Neural cell (in vitro differentiated cells): ENCODE measurements at regions not wholly inside any gene's neighbourhood (a gene's known extent, or its start where the extent isn't known, plus 50 kb on each side); places are given as distances from the start of the nearest gene placed in this dataset.

Experiments
- EP300 ChIP-seq: fragments of 450-650 bp; conservative IDR thresholded peaks from 2 replicates; pipeline ENCODE4 v1.6.1; 2014; ENCODE audit warnings: antibody characterized with exemption, mild to moderate bottlenecking, moderate library complexity; ENCODE audit not compliant: poor library complexity, severe bottlenecking
- EZH2 ChIP-seq: fragments of 200-600, 300-800 bp; shearing (Covaris generic), sonication (generic); IDR thresholded peaks from 2 replicates; pipeline ENCODE4 v1.6.1; 2014; ENCODE audit warnings: antibody characterized with exemption, low read length, borderline replicate concordance, mild to moderate bottlenecking; ENCODE audit not compliant: insufficient read depth, poor library complexity, severe bottlenecking
- MXI1 ChIP-seq: fragments of 450-650 bp; conservative IDR thresholded peaks from 2 replicates; pipeline ENCODE4 v1.6.1; 2014; ENCODE audit warnings: antibody characterized with exemption, mild to moderate bottlenecking; ENCODE audit not compliant: poor library complexity, severe bottlenecking
- POLR2AphosphoS5 ChIP-seq: IDR thresholded peaks from 2 replicates; pipeline ENCODE4 v1.6.1; 2012
- RAD21 ChIP-seq: fragments of 450-650 bp; conservative IDR thresholded peaks from 2 replicates; pipeline ENCODE4 v1.6.1; 2014; ENCODE audit warnings: antibody characterized with exemption, mild to moderate bottlenecking, moderate library complexity
- SMC3 ChIP-seq: fragments of 450-650 bp; conservative IDR thresholded peaks from 2 replicates; pipeline ENCODE4 v1.6.1; 2014; ENCODE audit warnings: antibody characterized with exemption, mild to moderate bottlenecking, moderate library complexity; ENCODE audit not compliant: poor library complexity
- TAF1 ChIP-seq: IDR thresholded peaks from 2 replicates; pipeline ENCODE4 v1.6.1; 2012; ENCODE audit warnings: low read depth
- TF ChIP-seq, protein P1 (sequence below): fragments of 450-650 bp; IDR thresholded peaks from 2 replicates; pipeline ENCODE4 v1.5.1; 2014; ENCODE audit warnings: antibody characterized with exemption, mild to moderate bottlenecking, moderate library complexity; ENCODE audit not compliant: poor library complexity, severe bottlenecking
- TF ChIP-seq, protein P2 (sequence below): IDR thresholded peaks from 2 replicates; pipeline ENCODE4 v1.6.1; 2012; ENCODE audit warnings: borderline replicate concordance

DNA sequence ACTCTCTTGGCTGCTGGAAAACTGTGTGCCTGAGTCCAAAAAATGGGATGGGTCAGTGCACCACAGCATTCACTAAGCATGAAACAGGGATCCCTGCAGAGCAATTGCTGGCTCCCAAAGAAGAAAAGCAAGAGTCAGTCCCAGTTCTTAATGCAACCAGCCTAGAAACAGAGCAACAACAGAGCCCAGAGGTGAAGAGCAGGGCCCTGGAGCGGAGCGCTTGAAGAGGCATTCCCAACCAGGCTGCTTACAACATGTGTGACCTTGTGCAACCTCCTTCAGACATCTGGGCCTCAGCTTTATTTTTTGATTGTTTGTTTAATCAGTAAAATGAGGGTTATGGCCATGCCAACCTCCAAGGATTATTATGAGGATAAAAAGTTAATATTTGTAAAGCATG lies 543.7 kb upstream of the COBL start:
- no peak for TF ChIP-seq TAF1
- TF ChIP-seq, protein P1, sequence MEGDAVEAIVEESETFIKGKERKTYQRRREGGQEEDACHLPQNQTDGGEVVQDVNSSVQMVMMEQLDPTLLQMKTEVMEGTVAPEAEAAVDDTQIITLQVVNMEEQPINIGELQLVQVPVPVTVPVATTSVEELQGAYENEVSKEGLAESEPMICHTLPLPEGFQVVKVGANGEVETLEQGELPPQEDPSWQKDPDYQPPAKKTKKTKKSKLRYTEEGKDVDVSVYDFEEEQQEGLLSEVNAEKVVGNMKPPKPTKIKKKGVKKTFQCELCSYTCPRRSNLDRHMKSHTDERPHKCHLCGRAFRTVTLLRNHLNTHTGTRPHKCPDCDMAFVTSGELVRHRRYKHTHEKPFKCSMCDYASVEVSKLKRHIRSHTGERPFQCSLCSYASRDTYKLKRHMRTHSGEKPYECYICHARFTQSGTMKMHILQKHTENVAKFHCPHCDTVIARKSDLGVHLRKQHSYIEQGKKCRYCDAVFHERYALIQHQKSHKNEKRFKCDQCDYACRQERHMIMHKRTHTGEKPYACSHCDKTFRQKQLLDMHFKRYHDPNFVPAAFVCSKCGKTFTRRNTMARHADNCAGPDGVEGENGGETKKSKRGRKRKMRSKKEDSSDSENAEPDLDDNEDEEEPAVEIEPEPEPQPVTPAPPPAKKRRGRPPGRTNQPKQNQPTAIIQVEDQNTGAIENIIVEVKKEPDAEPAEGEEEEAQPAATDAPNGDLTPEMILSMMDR: no peak
- TF ChIP-seq EZH2: no peak
- TF ChIP-seq, protein P2, sequence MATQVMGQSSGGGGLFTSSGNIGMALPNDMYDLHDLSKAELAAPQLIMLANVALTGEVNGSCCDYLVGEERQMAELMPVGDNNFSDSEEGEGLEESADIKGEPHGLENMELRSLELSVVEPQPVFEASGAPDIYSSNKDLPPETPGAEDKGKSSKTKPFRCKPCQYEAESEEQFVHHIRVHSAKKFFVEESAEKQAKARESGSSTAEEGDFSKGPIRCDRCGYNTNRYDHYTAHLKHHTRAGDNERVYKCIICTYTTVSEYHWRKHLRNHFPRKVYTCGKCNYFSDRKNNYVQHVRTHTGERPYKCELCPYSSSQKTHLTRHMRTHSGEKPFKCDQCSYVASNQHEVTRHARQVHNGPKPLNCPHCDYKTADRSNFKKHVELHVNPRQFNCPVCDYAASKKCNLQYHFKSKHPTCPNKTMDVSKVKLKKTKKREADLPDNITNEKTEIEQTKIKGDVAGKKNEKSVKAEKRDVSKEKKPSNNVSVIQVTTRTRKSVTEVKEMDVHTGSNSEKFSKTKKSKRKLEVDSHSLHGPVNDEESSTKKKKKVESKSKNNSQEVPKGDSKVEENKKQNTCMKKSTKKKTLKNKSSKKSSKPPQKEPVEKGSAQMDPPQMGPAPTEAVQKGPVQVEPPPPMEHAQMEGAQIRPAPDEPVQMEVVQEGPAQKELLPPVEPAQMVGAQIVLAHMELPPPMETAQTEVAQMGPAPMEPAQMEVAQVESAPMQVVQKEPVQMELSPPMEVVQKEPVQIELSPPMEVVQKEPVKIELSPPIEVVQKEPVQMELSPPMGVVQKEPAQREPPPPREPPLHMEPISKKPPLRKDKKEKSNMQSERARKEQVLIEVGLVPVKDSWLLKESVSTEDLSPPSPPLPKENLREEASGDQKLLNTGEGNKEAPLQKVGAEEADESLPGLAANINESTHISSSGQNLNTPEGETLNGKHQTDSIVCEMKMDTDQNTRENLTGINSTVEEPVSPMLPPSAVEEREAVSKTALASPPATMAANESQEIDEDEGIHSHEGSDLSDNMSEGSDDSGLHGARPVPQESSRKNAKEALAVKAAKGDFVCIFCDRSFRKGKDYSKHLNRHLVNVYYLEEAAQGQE: no peak
- no peak for TF ChIP-seq SMC3
- TF ChIP-seq EP300: no peak
- no peak for TF ChIP-seq POLR2AphosphoS5
- no peak for TF ChIP-seq RAD21
- TF ChIP-seq MXI1: no peak
